ENCODE measurements at regions not wholly inside any gene's neighbourhood (a gene's known extent, or its start where the extent isn't known, plus 50 kb on each side); places are given as distances from the start of the nearest gene placed in this dataset.
"Not testable (repeated sequence)": the region's sequence is repeated elsewhere in the genome, so short reads cannot be mapped to it uniquely, and the experiment has no call there.

- no peak for DNase-seq (ENCODE audit: low read depth in 4 of 4, low spot score in 3 of 4)
These were observed 120.0 kb downstream of the KCNA5 start for GRCh38 chr12:5163661-5164060.

GRCh38 chr12:5165296-5165970, 121.8 kb downstream of the KCNA5 start:
- no peak for DNase-seq (ENCODE audit: low read depth in 4 of 4, low spot score in 3 of 4)

- no peak for DNase-seq (ENCODE audit: low read depth in 4 of 4, low spot score in 3 of 4)
These were observed 123.3 kb downstream of the KCNA5 start for GRCh38 chr12:5166976-5167375.

GRCh38 chr12:5168148-5168547, 124.5 kb downstream of the KCNA5 start:
- DNase-seq (ENCODE audit: low read depth in 4 of 4, low spot score in 3 of 4) = no peak

GRCh38 chr12:5170844-5171243, 127.2 kb downstream of the KCNA5 start:
- DNase-seq (ENCODE audit: low read depth in 4 of 4, low spot score in 3 of 4) = no peak

- peak in 3 of 4 donors; percentile 40 to 45 (median 45) for DNase-seq (ENCODE audit: low read depth in 4 of 4, low spot score in 3 of 4)
These were observed 128.0 kb downstream of the KCNA5 start for GRCh38 chr12:5171701-5172100.

GRCh38 chr12:5172886-5173285, 129.2 kb downstream of the KCNA5 start:
- no peak for DNase-seq (ENCODE audit: low read depth in 4 of 4, low spot score in 3 of 4)

GRCh38 chr12:5173511-5174011, 129.9 kb downstream of the KCNA5 start:
- DNase-seq (ENCODE audit: low read depth in 4 of 4, low spot score in 3 of 4) = no peak

GRCh38 chr12:5175415-5175814, 131.7 kb downstream of the KCNA5 start:
- DNase-seq (ENCODE audit: low read depth in 4 of 4, low spot score in 3 of 4) = not testable (repeated sequence)

GRCh38 chr12:5176036-5176435, 132.4 kb downstream of the KCNA5 start:
- no peak for DNase-seq (ENCODE audit: low read depth in 4 of 4, low spot score in 3 of 4)

- DNase-seq (ENCODE audit: low read depth in 4 of 4, low spot score in 3 of 4) = no peak
These were observed 133.4 kb downstream of the KCNA5 start for GRCh38 chr12:5177096-5177495.

- no peak for DNase-seq (ENCODE audit: low read depth in 4 of 4, low spot score in 3 of 4)
These were observed 134.1 kb downstream of the KCNA5 start for GRCh38 chr12:5177731-5178130.

- DNase-seq (ENCODE audit: low read depth in 4 of 4, low spot score in 3 of 4) = no peak
These were observed 134.9 kb downstream of the KCNA5 start for GRCh38 chr12:5178571-5178970.

- no peak for DNase-seq (ENCODE audit: low read depth in 4 of 4, low spot score in 3 of 4)
These were observed 136.8 kb downstream of the KCNA5 start for GRCh38 chr12:5180496-5180895.

GRCh38 chr12:5184186-5184585, 140.5 kb downstream of the KCNA5 start:
- DNase-seq (ENCODE audit: low read depth in 4 of 4, low spot score in 3 of 4) = no peak

GRCh38 chr12:5185435-5186069, 141.9 kb downstream of the KCNA5 start:
- no peak for DNase-seq (ENCODE audit: low read depth in 4 of 4, low spot score in 3 of 4)

- no peak for DNase-seq (ENCODE audit: low read depth in 4 of 4, low spot score in 3 of 4)
These were observed 143.0 kb downstream of the KCNA5 start for GRCh38 chr12:5186715-5187114.

GRCh38 chr12:5187136-5187535, 143.5 kb downstream of the KCNA5 start:
- DNase-seq (ENCODE audit: low read depth in 4 of 4, low spot score in 3 of 4) = no peak

- DNase-seq (ENCODE audit: low read depth in 4 of 4, low spot score in 3 of 4) = no peak
These were observed 144.8 kb downstream of the KCNA5 start for GRCh38 chr12:5188472-5188871.

- no peak for DNase-seq (ENCODE audit: low read depth in 4 of 4, low spot score in 3 of 4)
These were observed 145.5 kb downstream of the KCNA5 start for GRCh38 chr12:5189173-5189572.

- no peak for DNase-seq (ENCODE audit: low read depth in 4 of 4, low spot score in 3 of 4)
These were observed 148.3 kb downstream of the KCNA5 start for GRCh38 chr12:5191803-5192538.

GRCh38 chr12:5192726-5193125, 149.0 kb downstream of the KCNA5 start:
- DNase-seq (ENCODE audit: low read depth in 4 of 4, low spot score in 3 of 4) = no peak

Measured in left renal pelvis (tissue), 4 donors.